Fibroblast of skin of right biceps (primary cell): ENCODE measurements at regions not wholly inside any gene's neighbourhood (a gene's known extent, or its start where the extent isn't known, plus 50 kb on each side); places are given as distances from the start of the nearest gene placed in this dataset.
"Not testable (repeated sequence)": the region's sequence is repeated elsewhere in the genome, so short reads cannot be mapped to it uniquely, and the experiment has no call there.

Experiments
- DNase-seq: peaks from one replicate; pipeline ENCODE4 v3.0.0-alpha.2; 2013

DNA sequence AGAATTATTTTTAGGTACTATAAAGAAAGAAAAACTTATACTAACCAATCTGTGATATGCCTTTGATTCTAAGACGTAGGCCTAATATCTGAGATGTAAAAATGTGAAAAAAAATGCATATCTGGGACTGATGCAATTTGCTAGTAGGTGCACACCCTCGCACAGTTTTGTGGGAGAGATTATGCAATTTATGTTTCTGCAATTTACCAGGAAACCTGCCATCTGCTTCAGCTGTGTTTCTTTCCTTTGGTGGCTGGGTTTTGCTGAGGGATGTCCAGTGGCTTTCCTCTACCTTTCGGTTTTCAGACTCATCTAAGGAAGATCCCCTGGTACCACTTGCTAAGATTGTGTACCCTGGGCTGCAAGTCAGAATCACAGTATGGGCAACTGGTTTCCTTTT, 186.9 kb downstream of the ZFP64 start:
- peak; percentile 52 for DNase-seq

DNA sequence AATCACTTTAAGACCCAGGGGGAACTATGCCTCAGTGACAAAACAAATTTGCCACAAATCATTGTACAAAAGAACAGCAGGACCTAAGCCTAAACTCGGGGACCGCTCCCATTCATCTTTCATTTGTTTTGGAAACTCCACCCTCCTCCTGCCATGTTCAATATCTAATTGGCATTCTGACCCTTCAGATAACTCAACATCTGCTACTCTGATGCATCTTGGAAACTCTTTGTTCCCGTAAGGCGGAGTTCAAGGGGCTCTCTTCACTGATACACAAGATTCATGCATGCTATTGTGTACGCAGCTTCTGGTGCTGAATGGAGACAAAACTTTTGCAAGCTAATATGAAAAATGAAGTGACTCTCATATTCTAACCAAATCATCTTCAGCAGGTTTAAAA, 187.6 kb downstream of the ZFP64 start:
- DNase-seq: no peak

DNA sequence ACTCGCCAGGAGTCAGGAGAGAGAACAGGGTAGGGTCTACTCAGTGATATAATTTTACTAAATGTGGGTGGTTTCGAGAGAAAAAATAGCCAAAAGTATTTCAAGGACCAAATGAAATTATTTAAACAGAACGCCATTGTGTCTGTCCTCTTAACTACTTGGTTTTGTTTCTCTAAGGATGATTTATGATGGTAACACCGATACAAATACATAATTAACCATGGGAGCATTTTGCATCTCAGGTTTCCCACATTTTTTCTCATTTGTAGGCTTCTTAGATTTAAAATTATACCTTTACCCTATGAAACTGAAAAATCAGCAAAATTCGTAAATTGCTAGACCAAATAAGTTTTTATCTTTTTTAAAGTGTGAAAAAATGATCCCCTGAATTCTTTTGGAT, 188.2 kb downstream of the ZFP64 start:
- no peak for DNase-seq

DNA sequence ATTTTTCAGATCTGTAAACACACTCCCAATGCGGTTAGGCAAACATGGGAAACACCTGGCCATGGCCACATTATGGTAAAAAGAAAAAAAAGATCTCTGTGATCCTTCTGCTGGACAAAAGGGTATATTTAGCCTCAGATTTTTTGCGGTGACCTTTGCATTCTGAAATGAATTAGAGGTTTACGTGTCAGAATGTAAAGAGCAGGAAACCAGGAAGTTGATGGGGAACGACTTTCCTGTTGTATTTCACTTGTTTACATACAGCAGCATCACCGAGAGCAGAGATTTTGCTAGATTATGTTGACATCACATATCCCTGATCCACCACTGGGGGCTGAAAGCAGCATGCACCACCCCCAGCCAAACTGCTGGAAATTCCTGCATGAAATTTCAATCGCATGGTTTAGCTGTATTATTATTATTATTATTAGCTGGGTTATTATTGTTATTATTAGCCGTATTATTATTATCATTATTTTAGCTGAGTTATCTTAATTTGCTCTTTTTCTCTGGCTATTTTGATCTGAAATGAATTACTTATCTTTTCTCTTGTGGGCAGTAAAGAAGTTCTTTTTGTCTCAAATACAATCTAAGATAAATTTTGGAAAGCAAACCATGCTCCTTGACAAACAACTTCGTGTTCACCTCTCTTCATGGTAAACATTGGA, 189.4 kb downstream of the ZFP64 start:
- DNase-seq: peak; percentile 21

DNA sequence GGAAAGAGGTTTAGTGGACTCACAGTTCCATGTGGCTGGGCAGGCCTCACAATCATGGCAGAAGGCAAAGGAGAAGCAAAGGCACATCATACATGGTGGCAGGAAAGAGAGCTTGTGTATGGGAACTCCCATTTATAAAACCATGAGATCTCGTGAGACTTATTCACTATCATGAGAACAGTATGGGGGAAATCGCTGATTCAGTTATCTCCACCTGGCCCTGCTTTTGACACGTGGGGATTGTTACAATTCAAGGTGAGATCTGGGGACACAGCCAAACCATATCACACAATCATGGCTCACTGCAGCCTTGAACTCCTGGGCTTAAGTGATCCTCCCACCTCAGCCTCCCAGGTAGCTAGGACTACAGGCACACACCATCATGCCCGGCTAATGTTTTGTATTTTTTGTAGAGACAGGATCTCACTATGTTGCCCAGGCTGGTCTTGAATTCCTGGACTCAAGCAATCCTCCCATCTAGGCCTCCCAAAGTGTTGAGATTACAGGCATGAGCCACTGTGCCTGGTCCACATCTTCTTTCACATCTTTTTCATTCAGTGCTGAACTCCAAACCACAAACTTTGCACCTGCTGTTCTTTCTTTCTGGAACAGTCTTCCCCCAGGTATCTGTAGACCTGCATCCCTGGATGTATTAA, 194.2 kb downstream of the ZFP64 start:
- not testable (repeated sequence) for DNase-seq

DNA sequence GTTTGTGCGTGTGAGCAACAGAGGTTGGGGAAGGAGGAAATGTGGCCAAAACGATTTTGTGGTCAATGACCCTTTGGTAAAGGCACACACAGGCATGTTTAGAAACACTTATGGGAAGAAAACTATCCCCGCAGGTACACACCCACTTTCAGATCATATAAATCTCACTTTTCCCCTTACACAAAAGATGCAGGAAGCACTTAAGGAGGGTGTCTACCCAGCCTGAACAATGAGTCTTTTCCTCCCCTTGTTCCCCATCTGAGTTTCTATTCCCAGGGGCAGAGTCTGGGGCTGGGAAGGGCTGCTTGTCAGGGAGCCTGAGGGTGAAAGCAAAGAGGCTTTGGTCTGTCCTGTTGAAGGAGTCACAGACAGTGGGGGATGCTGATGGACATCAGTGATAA, 193.2 kb upstream of the SALL4 start:
- peak; percentile 46 for DNase-seq

DNA sequence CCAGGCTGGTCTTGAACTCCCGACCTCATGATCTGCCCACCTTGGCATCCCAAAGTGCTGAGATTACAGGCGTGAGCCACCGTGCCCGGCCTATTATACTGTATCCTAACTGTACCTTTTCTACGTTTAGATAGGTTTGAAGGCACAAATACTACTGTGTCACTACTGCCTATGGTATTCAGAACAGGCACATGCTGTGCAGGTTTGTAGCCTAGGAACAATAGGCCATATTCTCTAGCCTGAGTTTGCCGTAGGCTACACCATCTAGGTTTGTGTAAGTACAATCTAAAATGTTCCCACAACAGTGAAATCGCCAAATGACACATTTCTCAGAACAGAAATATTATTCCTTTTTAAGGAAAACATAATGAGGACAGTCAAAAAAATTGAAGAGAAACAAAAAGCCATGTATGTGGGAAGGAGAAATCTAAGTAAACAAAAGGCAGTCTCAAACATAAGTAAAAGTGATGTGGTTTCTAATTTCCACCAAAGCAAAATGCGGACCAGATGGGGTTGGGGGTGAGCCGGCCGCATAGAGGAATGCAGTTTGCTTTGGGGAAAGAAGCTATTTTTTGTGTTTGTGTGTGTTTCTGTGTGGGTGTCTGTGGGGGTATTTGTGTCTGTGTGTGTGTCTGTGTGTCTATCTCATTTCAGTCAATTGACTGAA, 192.6 kb upstream of the SALL4 start:
- peak; percentile 70 for DNase-seq

DNA sequence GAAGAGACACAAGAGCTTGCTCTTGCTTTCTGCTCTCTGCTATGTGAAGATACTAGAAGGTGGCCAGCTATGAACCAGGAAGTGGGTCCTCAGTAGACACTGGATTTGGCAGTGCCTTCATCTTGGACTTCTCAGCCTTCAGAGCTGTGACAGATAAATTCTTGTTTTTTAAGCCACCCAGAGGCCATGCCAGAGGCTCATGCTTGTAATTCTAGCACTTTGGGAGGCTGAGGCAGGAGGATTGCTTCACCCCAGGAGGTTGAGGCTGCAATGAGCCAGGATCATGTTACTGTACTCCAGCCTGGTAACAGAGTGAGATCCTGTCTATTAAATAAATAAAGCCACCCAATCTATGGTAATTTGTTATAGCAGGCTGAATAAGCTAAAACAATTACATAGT, 185.5 kb upstream of the SALL4 start:
- no peak for DNase-seq

DNA sequence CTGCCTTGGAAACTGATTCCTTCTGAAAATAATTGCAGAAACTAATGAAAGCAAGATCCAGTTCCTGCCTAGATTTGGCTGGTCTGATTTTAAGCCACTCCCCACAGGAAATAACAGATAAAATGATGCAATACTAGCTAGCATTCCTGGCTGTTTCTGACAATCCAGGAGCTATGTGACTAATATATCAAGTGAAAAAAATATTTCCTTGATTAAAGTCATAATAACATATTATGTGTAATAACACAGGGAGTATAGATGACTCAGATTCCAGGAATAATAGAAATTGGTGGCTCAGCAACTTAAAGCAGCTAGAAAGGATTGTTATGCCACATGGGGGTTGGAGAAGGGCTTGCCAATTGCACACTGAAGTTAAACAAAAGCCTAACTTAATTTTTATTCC, 182.7 kb upstream of the SALL4 start:
- DNase-seq: peak; percentile 98

DNA sequence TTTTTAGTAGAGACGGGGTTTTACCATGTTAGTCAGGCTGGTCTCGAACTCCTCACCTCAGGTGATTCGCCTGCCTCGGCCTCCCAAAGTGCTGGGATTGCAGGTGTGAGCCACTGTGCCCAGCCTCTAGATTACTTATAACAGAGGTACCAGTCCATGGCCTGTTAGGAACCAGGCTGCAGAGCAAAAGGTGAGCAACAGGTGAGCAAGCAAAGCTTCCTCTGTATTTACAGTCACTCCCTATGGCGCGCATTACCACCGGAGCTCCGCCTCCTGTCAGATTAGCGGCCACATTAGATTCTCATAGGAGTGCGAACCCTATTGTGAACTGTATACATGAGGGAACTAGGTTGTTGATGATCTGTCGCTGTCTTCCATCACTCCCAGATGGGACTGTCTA, 178.0 kb upstream of the SALL4 start:
- no peak for DNase-seq

DNA sequence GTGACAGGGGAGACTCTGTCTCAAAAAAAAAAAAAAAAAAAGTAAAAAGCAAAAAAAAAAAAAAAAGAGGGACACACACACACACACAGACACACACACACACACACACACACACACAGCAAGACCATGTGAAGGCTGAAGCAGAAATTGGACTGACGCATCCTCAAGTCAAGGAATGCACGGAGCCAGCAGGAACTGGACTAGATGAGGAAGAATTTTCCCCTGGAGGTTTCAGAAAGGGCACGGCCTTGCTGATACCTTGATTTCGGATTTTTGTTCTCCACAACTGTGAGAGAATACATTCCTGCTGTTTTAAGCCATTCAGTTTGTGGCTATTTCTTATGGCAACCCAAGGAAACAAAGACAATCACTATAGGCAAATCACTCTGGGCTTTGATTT, 176.9 kb upstream of the SALL4 start:
- DNase-seq: peak; percentile 48

DNA sequence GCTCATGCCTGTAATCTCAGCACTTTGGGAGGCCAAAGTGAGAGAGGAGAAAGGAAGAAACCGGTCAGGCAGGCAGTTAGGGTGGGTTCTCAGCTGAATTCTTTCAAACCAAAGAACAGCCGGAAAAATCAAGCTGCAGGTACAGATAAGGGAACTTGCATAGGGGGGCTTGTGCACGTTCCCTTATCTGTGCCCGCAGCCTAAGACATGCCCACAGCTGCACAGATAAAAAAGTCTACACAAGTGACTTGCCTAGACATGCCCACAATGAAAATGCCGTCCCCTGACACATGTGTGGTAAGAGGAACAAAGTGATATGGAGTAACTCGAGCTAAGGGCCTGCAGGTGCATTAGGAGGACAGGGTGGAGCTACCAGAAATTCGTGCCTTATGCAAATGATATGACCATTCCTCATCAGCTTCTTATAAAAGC, 175.8 kb upstream of the SALL4 start:
- DNase-seq: no peak

DNA sequence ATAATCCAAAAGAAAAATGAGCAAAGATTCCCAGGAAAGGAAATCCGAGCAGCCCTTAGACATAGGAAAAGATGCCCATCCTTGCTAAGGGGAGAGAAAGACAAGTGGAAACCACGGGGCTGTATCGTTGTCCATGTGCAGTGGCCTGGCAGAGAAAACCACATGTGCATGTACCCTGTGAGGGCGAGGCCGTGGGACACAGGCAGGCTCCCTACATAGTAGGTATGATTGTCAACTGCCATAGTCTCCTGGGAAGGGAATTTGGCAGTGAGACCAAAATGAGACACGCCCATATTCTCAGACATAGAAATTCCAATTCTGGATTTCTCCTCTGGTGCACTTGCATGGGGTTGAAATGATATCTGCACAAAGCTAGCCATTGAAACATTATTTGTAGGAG, 169.7 kb upstream of the SALL4 start:
- DNase-seq: no peak

DNA sequence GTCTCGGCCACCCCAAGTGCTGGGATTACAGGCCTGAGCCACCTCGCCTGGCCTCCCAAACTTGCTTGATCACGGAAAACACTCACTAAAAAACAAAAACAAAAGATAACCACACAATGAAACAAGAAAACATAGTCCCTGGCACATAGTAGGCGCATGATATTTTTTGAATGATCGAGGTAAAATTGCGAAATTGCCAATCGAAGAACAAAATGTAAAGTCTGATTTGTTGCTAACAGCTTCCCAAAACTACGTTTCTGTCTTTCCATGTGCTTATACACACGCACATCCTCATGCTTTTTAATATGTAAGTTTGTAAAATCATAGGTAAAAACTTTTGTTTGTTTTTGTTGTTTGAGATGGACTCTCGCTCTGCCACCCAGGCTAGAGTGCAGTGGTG, 168.5 kb upstream of the SALL4 start:
- DNase-seq: no peak

DNA sequence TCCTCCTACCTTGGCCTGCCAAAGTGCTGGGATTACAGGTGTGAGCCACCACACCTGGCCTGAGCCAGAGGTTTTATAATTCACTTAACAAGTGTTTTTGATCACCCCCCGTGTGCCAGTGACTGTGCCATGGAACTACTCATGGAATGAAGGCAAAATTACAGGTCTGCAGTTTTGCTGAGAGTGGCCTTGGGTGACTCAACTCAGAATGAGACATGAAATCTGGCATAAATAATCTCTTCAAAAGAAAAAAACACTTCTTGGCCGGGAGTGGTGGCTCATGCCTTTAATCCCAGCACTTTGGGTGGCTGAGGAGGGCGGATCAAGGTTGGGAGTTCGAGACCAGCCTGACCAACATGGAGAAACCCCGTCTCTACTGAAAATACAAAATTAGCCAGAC, 166.9 kb upstream of the SALL4 start:
- no peak for DNase-seq

DNA sequence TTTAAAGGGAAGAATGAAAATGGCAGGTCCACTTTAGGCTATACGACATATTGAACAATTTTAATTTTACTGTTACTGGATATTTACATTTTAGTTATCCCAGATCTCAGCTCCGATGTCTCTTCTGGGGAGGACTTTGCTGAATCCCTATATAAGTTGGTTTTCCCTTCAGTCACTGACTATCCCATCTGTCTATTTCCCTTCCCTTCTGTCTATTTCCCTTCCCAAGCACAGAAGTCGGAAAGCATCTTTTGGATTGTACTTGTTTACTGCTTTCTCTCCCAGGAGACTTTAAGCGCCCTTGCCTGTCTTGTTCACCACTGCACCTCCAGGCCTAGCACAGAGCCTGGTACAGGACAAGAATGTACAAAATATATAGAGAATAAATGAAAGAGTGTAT, 165.8 kb upstream of the SALL4 start:
- no peak for DNase-seq

DNA sequence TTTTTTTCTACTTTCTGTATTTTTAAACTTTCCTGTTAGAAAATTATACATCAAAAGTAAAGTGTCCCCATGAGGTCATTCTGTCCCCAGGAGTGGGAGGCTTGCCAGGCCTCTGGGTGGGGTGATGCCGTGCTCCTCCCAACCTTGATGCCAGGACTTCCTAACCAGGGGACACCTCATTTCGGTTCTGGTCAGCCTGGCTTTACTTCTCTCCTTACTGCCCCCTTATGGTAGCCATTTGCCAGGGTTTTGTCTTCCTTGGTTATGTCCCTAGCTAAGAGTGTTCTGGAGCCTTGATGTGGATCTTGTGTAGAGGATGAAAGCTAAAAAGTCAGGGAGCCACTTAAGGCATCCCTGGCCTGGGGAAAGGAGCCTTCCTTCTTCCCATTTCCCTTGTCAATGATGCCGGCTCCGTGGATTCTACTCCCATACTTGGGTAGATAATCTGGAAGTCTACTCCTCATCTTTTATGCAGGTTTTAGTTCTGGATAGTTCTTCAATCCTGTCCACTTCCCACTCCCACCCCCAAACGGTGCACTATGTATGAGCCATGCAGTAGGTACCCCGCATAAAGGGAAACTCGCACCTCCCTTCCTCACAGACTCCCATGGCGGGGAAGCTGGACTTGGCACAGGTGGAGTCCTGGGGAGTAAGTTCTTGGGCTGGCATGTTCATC, 164.1 kb upstream of the SALL4 start:
- DNase-seq: peak; percentile 62

DNA sequence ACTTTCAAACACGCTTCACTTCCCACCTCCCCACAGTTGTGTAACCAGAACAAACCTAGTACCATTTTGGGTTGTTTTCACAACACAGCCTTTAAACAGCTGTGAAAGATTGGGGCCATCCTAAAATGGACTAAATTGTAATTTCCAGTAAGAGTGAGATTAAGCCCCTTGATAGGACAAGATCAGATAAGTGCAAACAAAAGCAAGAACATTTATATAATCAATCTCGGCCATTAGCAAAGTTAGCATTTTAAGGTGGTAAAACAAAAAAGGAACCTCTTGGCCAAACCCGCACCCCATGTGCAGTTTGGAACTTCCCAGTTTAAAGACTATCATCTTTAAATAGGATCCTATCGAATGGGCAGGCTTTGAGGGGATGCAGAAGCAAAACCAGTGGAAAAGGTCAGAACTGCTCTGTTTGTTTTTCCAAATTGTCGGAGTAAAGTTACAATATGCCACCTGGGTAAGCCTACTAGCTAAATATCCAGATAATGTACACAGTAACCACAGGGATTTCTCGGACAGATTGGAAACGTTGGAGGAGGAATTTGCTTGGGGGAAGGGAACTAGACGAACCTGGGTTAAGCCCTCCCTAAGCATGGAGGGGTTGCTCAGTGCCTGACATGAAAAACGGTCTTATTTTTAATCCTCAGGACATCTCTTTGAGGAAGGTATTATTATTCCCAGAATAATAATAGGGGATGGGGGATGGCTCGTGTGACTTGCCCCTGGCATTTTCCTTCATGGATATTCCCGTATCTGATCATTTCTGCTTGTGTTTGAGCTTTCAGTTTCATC, 159.8 kb upstream of the SALL4 start:
- DNase-seq: no peak

DNA sequence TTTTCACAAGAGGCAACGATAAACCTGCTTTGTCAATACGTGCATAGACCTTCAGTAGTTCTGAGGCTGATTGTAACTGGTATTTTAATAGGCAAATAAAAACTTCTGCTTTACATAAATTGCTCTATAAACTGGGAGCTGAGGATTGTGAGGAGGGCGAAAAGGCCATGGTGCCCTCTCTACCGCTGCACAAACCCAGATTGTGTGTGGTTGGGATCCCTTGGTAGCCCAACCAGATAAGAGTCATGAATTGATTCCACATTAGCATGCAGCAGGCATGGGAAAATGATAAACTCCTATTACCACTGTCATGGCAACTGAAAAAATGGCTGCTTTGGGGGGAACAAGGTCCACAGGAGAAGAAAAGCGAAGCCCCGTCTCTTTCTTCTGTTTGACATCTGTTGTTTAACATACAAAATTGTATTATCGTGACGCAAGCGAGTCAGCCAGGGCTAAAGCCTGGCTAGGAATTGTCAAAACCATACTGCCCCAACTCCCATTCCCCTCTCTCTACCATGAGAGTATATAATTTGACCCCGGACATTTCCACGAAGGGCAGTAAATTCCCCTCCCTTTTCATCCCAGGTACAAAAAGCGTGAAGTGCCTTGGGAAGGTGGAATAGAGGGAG, 157.8 kb upstream of the SALL4 start:
- no peak for DNase-seq

DNA sequence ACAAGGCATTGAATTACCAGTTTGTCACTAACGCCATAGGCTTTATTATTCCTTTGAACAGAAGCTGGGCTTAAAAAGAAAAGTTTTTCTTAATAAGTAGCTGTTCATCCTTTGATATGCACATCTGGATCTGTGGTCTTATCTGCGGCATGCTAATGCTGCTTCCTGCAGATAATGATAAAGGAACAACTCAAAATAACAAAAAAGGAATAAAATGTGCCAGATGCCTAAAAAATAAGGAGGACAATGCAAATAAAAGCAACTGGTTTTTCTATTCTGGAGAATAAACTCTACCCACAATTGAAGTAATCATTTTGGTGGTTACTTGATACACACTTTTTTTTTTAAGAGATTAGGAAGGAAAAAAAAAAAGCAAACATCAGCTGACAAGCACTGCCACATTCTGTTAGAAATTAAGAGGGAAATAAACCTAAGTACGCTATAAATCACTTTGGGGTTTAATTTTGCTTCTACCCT, 156.8 kb upstream of the SALL4 start:
- DNase-seq: no peak

DNA sequence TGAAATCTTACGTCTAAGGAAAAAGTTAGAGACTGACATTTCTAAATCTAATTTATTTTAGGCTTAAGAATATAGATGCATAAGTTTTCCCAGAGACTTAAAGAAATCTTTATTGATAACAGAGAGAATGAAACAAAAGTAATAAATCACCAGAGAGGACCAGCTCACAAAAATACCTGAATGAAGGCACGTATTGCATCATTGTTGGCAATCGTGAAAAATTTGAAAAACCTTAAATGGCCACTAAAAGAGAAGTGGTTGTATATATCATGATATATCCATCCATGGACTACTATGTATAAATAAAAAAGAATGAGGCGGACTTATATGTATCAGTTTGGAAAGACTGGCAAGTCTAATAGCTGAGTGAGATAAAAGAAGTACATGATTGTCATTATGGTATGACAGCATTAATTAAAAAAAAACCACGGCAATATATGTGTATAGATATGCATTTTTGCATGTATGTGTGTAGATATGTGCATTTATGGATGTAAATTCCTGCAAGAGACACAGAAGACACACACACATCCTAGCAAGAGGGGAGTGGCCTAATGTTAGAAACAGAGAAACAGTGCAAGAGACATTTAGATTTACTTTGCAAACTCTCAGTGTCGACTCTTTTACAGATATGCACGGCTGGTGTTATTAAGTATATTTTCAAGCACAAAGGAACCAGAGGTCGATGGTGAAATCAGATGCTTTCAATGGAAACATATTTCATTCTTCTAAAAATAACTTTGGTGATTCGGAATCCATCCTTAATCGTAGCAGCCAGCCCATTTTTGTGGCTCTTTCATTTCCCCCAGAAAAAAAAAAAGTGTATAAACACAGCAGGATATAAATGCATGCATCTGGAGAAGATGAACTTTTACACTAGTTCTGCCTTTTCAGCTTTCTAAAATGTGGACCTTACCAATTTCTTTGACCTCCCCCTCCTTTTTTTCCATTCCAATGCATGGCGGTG, 156.1 kb upstream of the SALL4 start:
- DNase-seq: peak; percentile 70
